ENCODE measurements at regions not wholly inside any gene's neighbourhood (a gene's known extent, or its start where the extent isn't known, plus 50 kb on each side); places are given as distances from the start of the nearest gene placed in this dataset.

DNA sequence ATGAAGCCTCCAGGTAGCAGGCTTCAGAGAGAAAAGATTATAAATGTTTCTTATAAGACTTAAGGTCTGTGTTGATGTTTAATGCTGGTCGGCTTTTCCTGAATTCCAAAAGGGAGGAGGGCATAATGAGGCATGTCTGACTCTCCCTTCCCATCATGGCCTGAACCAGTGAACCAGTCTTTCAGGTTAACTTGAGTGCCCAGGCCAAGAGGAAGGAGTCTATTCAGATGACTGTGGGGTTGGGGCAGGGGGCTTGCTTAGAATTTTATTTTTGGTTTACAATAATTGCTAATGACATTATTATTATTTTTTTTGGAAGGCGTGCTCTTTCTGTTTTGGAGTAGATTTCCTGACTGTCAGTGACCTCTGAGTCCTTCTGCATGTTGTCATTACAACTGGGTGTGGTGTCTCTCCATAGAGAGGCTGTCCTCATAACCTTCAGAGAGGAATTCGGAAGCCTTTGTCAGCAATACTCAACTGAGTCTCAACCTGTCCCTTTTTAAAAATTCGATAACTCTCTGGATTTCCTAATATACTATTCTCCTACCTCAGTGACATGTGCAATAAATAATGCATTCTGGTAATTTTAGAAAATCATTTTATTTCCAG is 275.1 kb upstream of the CXCR4 start:
- no peaks in the 10 kb centered on the region for H3K9me3 Mint-ChIP-seq (ENCODE audit: unreplicated experiment)
- no peaks in the 10 kb centered on the region for H3K36me3 Mint-ChIP-seq (ENCODE audit: unreplicated experiment)
- no peak overlapping the region for H3K4me3 Mint-ChIP-seq (ENCODE audit: unreplicated experiment)
- TF ChIP-seq, protein P1, sequence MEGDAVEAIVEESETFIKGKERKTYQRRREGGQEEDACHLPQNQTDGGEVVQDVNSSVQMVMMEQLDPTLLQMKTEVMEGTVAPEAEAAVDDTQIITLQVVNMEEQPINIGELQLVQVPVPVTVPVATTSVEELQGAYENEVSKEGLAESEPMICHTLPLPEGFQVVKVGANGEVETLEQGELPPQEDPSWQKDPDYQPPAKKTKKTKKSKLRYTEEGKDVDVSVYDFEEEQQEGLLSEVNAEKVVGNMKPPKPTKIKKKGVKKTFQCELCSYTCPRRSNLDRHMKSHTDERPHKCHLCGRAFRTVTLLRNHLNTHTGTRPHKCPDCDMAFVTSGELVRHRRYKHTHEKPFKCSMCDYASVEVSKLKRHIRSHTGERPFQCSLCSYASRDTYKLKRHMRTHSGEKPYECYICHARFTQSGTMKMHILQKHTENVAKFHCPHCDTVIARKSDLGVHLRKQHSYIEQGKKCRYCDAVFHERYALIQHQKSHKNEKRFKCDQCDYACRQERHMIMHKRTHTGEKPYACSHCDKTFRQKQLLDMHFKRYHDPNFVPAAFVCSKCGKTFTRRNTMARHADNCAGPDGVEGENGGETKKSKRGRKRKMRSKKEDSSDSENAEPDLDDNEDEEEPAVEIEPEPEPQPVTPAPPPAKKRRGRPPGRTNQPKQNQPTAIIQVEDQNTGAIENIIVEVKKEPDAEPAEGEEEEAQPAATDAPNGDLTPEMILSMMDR (IDR thresholded peaks at IDR 0.05): no peak
- H3K27me3 Mint-ChIP-seq (ENCODE audit: unreplicated experiment): no peaks in the 10 kb centered on the region
- peak; percentile 10 for DNase-seq (ENCODE audit: extremely low spot score, unreplicated experiment)
- no peak overlapping the region for H3K27ac Mint-ChIP-seq (ENCODE audit: unreplicated experiment)
- no peaks in the 10 kb centered on the region for H3K4me1 Mint-ChIP-seq (ENCODE audit: unreplicated experiment)

DNA sequence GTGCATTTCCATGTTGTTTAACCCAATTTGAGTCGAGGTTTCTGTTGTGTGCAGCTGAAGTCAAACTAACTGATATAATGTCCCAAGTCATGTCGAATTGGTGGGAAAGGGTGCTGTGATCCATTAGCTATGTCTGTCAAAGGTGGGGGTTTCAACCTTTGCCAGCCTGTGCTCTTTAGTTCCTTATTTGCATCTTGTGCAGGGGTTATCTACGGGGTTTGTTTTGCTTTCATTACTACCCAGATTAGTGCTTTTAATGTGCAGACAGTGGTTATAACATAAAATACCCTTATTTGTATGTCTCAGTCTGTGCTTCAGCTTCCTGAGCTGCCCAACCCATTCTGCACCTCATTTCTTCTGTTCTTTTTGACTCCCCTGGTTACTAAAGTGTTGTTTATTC is 271.9 kb upstream of the CXCR4 start:
- TF ChIP-seq, protein P1 (IDR thresholded peaks at IDR 0.05): no peak
- Mint-ChIP-seq H3K36me3 (ENCODE audit: unreplicated experiment) (no peaks in the 10 kb centered on the region), H3K4me1 (ENCODE audit: unreplicated experiment) (no peaks in the 10 kb centered on the region), H3K27ac (ENCODE audit: unreplicated experiment) (no peak overlapping the region), H3K4me3 (ENCODE audit: unreplicated experiment) (no peak overlapping the region), H3K9me3 (ENCODE audit: unreplicated experiment) (no peaks in the 10 kb centered on the region), H3K27me3 (ENCODE audit: unreplicated experiment) (no peaks in the 10 kb centered on the region)
- no peak for DNase-seq (ENCODE audit: extremely low spot score, unreplicated experiment)

DNA sequence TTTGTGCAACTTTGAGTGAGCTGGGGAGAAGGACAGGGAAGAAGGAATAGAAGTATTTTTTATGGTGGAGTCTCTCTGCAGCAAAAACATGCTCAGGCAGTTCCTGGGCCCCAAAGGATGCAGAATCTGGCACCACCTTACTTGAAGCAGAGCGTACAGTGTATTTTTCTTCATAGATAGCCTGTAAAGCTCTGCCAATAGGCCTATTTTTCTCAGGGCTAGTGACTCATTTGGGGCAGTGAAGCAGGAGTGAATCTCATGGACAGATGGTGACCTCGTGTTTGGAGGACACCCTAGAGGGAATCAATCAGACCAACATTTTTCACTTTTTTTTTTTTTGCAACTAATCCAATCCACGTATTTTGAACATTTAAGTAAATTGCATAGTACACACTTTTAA is 268.1 kb upstream of the CXCR4 start:
- TF ChIP-seq, protein P1 (IDR thresholded peaks at IDR 0.05): no peak
- Mint-ChIP-seq H3K4me3 (ENCODE audit: unreplicated experiment) (no peak overlapping the region), H3K27ac (ENCODE audit: unreplicated experiment) (no peak overlapping the region), H3K9me3 (ENCODE audit: unreplicated experiment) (no peaks in the 10 kb centered on the region), H3K27me3 (ENCODE audit: unreplicated experiment) (no peaks in the 10 kb centered on the region), H3K36me3 (ENCODE audit: unreplicated experiment) (no peaks in the 10 kb centered on the region), H3K4me1 (ENCODE audit: unreplicated experiment) (no peaks in the 10 kb centered on the region)
- DNase-seq (ENCODE audit: extremely low spot score, unreplicated experiment): peak; percentile 4

DNA sequence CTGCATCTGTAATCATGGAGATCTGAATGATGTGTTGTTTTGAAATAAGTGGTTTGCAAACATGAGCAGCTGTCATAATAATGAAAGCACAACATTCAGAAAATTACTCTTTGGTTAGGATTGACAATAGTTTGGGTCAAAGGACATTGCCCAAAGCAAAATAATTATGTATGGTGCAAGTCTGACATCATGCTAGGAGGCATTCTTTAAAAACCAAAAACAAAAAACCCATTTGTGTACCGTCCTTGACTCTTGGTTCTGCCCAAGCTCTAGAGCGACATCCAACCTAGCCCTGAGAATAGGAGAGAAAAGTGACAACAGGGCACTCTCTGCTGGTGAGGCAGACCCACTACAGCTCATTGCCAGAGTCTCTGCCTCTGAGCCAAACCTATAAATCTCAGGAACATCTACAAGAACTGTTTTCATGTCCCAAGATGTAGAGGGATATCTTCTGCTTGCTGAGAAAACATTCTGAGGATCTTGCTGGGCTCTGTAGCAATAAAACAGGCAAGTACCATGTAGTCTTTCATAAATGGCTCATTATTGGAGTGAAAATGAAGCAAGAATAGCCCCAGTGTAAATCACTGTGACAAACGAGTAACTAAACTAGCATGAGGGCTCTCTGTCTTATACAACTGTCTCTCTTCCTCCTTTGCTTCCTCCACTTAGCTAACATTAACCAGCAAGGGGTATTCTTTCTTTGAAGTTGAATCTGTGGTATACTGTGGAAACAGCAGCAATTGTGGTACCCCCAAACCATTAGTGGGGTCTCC is 266.8 kb upstream of the CXCR4 start:
- Mint-ChIP-seq H3K36me3 (ENCODE audit: unreplicated experiment) (no peaks in the 10 kb centered on the region), H3K4me1 (ENCODE audit: unreplicated experiment) (no peaks in the 10 kb centered on the region), H3K27me3 (ENCODE audit: unreplicated experiment) (no peaks in the 10 kb centered on the region), H3K4me3 (ENCODE audit: unreplicated experiment) (no peak overlapping the region), H3K9me3 (ENCODE audit: unreplicated experiment) (no peaks in the 10 kb centered on the region), H3K27ac (ENCODE audit: unreplicated experiment) (no peak overlapping the region)
- TF ChIP-seq, protein P1 (IDR thresholded peaks at IDR 0.05): peak; percentile 41
- DNase-seq (ENCODE audit: extremely low spot score, unreplicated experiment): peak; percentile 6

DNA sequence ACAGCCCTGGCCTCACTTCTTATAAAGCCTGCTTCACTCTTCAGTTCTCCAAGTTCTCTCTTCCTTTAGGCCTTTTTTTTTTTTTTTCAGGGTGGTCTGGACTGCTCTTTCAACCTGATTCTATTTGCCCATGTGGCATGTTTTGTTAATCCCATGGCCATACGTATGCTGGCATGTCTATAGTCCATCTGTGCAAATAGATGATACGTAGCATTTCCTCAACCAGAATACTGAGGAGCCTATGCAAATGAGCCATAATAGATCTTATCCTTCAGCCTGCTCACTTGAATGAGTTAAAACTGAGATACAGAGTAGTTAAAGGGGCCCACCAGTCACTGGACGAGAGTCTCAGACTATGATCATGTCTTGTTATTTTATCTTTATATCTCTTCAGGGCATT is 265.2 kb upstream of the CXCR4 start:
- no peak overlapping the region for H3K27ac Mint-ChIP-seq (ENCODE audit: unreplicated experiment)
- TF ChIP-seq, protein P1 (IDR thresholded peaks at IDR 0.05): no peak
- DNase-seq (ENCODE audit: extremely low spot score, unreplicated experiment): no peak
- H3K36me3 Mint-ChIP-seq (ENCODE audit: unreplicated experiment): no peaks in the 10 kb centered on the region
- no peaks in the 10 kb centered on the region for H3K9me3 Mint-ChIP-seq (ENCODE audit: unreplicated experiment)
- H3K4me3 Mint-ChIP-seq (ENCODE audit: unreplicated experiment): no peak overlapping the region
- H3K27me3 Mint-ChIP-seq (ENCODE audit: unreplicated experiment): no peaks in the 10 kb centered on the region
- no peaks in the 10 kb centered on the region for H3K4me1 Mint-ChIP-seq (ENCODE audit: unreplicated experiment)
